Activated naive CD4-positive, alpha-beta T cell treated with anti-CD3 and anti-CD28 coated beads, Interleukin-2, amount 50 U/mL, for 16 hours (primary cell): ENCODE measurements at regions not wholly inside any gene's neighbourhood (a gene's known extent, or its start where the extent isn't known, plus 50 kb on each side); places are given as distances from the start of the nearest gene placed in this dataset.

Experiments used
- DNase-seq: peaks from one replicate; pipeline ENCODE4 v3.0.0-alpha.2; 2020

DNA sequence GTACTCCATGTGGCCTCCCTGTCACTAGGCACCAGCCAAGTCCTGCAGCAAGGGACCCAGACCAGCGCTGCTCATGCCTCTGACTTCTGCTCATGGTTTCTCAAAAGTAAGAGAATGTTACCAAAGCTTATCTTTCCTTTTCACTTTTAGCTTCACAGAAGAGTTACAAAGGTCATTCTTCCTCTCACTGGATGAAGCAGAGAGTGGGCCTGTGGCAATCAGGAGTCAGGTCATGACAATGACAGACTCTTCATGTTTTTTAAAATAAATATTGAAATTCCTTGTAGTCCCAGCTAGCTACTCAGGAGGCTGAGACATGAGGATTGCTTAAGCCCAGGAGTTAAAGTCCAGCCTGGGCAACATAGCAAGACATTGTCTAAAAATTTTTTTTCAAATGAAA is 126.1 kb downstream of the OSR1 start:
- DNase-seq: no peak

DNA sequence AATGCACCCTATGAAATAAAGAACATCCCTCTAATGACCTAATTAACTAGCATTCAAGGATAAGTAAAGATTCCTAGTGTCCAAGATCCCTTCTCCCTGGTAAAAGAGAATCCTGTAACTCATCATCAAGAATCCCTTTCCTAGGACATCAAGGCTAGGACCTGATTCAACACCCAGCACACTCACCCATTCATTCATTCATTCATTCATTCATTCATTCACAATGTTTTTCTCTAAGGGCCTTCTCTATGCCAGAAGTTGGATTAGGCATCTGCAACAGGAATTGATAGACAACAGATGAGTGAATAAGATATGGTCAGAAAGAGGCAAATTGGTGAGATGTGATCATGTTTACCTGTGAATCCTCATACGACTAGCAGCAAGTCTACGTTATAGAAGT is 126.8 kb downstream of the OSR1 start:
- no peak for DNase-seq

DNA sequence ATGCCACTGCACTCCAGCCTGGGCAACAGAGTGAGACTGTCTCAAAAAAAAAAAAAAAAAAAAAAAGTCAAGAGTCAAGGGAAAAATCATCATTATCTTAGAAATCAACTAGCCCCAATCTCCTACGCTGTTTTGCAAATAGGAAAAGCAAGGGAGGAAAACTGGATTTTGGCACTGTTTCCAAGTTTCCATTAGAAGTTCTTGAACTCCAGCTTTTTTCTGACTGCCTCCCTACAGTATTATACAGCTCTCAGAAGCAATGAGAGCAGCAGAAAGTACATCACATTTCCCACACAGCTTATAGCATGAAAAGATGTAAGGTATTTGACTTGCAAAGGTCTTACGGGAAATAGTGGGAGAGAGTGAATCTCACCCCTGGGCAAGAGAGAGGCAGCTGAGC is 127.8 kb downstream of the OSR1 start:
- DNase-seq: no peak

DNA sequence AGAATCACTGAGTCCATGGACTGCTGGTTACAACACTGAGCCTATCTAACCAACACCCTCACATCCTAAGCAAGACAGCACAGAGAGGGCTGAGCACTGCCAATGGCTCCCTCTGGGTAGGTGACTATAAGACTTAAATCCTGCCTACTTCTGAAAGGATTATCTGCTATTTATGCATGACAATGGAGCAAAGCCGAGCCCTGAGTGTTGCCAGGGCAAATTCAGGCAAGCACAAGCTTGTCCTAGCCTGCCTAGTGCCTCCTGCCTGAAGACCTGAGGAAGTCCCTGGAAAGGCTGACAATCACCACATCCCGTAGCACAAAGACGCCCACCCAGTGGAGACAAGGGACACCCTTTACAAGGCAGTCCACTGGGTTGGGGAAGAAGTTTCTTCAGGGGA is 129.7 kb downstream of the OSR1 start:
- no peak for DNase-seq

DNA sequence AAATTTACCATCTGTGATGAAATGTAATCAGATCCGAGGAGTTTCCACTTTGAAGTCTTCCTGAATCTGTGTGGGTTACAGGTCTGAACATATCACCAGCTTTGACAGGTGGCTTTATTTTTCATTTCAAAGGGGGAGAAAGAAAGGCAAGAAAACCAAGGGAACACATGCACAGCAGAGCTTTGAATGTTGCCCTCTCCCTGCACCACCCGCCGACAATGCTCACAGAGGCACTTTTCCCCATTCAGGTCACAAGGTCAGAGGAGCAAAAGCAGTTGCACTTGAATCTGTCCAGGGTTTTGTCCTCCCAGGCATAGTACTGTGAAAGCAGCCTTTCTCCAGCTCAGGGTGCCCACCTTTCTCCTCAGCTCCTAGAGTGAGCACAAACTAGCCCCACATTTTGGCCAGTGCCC is 130.2 kb downstream of the OSR1 start:
- DNase-seq: no peak

DNA sequence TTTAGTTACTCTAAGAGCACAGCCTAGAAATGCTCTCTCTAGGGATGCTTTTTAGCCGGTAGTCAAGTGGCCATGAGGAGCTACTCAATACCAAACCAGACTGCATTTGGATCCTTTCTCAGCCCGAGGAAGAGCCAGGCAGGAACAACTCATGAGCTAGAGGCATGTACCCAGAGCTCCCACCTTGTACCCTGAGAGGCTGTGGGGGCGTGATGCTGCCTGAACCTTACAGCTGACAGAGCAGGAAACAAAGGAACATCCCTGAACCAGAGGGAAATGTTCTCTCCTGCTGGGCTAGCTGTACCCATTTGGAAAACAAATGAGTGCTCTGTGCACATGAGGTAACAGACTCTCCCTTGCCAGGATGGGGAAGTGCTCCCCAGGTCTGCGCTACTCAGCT is 131.6 kb downstream of the OSR1 start:
- DNase-seq: no peak

DNA sequence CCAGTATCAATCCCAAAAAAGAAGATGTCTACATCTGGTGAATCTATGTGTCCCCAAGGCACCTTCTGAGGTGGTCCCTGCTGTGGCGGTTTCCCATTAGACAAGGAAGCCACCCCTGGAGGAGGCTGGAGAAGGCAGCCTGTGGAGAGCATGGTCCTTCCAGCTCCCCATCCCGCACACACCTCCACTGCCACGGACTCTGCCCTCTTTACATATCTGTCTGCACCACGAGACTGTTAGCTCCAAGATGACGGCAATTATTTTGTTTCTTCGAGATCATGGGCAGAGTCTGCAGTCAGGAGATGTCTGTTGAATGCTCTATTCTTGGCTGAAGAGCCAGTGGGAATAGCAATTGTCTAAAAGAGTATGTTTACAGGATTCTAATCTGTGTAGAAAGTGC is 132.0 kb downstream of the OSR1 start:
- no peak for DNase-seq

DNA sequence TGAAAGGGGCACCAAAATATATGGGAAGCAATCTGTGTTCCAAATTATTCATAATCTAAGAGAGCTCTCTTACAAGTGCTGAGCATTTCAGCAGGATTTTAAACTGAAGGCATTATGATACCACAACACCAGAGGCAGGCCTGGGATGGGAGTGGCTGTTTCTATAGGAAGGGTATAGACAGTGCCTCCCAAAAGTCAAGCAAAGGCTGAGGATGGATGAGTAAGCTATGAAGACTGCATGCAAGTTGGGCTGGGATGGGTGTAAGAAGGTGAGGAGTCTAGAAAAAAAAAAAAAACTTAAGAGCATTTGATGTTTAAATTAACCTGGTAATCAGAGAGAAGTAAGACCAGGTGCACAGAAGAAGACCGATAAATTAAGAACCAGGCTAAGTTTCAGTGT is 132.5 kb downstream of the OSR1 start:
- DNase-seq: no peak

DNA sequence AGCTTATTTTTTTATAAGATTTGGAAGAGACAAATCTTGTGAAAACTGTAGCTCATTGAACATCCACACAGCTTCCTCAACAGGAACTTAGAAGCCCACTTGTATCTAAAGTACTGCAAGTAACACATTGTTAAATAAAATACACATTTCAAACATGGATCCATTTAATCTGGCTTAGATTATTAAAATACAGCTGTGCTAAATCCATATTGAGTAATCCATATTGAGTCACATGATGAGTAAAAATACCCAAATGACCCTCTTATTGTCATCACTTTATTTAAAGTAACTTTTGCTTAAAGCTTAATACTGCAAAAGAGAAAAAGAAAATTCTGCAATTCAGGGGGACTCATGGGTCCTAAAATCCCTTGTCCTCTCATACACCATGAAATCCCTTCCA is 133.3 kb downstream of the OSR1 start:
- DNase-seq: no peak

DNA sequence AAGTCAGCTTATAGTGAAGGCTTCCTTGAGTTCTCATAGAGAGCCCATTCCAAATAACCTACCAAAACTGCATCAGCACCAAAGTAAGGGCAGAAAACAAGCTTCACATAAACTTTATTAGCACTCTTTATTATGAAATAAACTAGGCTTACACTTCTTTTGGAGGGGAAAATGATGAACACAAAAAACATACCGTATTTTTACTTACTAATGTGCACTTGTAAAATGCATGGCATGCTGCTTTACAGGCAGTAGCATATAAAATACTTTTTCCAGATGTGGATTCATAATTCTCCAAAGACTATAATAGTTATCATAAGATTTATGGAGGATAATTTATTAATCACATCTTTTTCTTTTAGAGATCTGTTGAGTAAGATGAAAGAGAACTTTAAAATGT is 133.9 kb downstream of the OSR1 start:
- DNase-seq: no peak

DNA sequence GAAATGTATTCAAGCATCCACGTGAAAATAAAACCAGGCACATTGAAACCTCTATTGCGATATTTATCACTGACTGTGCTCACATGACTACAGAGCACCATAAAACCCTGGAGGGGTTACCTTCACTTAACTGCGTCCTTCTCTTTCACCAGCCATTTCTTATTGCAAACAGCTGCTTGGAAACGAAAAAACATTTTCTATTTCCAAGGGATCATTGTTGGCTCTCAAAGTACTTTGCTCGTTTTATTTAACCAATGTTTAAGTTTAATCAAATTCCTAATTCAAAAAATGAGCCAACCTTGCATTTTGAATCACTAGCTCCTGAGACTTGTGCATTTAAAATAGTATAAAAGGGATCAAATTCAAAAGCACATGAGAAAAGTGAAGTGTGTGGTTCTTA is 134.4 kb downstream of the OSR1 start:
- DNase-seq: no peak

DNA sequence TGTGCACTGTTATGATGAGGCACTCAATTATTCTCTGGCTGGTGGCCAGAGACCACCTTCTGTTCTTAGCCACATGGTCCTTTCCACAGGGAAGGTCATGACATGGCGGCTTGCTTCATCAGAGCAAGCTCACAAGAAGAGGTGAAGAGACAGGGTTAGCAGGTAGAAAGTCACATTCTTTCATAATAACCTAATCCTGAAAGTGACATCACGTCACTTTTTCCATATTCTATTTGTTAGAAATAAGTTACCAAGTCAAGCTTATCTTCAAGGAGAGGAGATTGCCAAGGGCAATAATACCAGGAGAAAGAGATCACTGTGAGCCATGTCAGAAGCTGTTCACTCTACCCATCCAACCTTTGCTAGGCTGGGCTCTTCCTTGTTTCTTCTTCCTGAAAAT is 139.4 kb downstream of the OSR1 start:
- no peak for DNase-seq

DNA sequence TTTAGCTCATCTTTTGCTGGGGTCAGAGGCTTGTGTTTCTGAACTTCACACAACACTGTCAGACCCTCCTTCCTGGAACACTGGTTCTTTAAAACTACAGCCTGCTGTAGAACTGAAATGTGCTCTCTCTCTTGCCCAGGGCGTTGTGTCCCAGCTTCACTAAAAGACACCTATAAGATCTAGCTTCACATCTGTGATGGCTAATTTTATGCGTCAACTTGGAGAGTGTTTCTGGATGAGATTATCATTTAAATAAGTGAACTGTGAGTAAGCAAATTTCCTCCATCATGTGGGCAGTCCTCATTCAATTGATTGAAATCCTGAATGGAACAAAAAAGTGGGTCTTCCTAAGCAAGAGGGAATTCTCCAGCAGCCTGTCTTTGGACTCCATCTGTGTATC is 140.3 kb downstream of the OSR1 start:
- no peak for DNase-seq

DNA sequence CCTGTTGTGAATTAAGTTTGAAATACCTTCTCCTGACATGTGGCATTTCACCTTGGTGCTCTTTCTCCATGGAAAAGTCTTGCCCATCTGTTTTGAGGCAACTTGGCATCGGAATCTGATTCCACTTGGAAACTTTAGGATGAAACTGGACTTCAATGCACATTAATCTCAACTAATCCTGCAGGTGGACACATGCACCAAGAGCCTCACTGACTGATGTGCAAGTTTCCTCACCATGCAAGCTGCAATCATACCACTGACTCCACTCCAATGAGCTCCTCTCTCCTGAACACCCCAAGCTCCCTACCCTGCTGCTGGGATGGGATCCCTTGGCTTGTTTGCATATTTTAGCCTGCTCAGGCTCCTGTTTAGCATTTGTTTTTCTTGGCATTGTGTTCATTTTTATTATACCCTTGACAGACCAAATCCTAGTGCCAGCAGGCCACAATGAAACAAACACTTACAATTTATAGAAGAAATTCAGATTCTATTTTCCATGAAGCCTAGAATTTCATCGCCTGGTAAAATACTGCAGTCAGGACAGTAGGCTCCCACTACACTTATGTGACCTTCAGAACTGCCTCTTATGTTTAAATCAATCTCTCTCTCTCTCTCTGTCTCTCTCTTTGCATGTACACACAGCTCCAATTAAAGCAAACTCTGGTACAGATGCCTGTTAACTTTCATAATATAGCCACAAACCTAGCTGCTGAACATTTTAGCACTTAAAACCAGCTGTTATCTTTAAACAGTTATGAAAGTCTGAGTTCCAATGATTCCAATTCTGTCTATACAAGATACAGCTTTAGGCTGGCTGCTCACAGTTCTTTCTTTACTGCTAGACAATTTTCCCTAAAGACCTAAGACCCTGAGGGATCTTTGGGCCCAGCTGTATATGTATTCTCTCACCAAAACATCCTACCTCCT is 141.5 kb downstream of the OSR1 start:
- no peak for DNase-seq

DNA sequence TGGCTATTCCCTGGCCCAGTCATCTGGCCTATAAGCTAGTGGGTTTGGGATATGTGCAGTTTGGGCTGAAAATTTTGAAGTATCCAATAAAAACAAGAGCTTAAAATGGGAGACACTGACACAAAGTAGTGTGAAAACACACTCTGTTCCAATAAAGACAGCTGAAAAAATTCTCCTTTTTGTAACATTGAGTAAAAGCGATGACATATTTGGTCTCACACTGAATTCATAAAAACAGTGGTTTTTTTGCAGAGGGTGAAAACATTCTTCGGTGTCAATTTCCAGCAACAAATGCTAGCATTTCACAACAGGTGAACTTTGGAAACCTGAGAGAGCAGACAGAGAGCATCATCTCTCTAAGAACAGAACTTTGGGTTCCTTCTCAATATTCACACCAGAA is 142.2 kb downstream of the OSR1 start:
- no peak for DNase-seq

DNA sequence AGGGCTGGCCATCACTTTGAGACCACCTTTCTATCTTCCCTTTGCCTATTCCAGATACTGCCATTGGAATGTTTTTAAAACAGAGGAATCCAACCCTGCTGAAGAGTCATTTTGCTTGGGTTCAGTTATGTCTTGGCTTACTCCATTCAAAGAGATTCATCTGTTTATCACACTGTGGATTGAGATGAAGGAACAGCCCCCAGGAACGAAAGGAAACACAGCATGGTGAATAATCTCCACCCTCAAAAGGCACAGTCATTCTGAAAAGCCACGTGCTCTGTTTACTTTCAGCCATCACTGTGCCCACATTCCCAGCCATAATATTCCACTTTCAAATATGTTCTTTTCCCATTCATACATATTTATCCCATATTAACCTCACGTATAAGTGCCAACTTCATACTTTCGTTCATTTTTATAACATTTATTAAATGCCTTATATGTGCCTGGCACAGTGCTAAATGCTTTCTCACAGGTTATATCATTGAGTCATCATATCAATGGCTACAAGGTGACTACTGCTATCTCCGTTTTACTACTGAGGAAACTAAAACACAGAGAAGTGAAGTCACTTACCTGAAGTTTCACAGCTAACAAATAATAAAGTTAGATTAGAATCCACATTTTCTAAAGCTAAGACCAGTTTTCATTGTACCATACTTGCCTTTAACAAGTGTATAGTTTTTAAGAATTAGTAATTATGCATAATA is 143.6 kb downstream of the OSR1 start:
- no peak for DNase-seq

DNA sequence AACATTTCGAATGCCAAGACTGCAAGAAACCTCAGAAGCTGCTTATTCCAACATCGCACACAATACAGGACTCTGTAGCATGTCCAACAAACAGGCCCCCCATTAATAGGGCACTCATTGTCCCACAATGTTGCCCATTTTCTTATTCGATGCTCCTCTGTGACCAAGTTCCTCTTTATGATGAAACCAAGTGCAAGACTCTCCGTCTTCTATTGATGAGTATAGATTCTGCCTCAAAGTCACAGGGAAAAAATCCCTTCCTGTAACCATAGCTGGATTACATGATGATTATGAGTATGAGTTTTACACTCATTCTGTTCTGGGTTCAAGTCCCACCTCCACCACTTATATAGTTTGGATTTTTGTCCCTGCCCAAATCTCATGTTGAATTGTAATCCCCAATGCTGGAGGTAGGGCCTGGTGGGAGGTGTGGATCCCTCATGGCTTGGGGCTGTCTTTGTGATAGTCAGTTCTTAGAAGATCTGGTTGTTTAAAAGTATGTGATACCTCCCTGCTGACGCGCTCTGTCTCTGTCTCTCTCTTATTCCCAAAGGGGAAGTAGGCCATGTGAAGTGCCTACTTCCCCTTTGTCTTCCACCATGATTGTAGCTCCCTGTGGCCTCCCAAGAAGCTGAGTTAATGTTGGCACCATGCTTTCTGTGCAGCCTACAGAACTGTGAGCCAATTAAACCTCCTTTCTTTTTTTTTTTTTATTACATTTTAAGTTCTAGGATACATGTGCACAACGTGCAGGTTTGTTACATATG is 148.7 kb downstream of the OSR1 start:
- DNase-seq: no peak

DNA sequence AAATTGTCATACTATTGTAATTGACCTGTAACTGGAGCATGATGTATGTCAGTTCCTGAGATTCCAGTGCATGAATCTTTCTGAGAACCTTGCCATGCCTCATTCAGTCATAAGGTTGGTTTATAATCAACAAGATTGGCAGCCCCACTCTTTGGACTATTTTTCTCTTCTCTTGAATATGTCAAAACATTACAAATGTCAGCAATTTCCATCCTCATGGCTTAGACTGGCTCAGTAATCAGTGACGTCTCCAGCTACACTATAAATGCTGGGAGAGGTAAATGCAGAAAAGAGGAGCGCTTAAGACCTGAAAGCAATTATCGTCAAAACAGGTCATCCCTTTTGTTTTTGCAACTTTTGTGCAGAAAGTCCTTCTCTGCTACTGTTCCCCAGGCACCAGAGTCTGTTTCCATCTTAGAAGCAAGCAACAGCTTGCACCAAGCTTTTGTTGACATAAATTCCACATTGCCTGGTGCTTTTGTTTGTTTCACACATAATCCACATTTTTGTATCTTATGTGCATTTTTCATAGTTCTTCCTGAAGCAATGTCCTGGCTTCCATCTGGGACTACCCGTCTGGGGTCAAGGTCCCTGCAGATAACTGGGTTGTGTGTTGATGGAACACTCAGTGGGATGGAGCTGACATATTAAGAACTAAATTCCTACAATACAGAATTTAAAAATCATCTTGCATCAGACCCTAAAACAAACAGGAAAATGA is 149.8 kb downstream of the OSR1 start:
- no peak for DNase-seq

DNA sequence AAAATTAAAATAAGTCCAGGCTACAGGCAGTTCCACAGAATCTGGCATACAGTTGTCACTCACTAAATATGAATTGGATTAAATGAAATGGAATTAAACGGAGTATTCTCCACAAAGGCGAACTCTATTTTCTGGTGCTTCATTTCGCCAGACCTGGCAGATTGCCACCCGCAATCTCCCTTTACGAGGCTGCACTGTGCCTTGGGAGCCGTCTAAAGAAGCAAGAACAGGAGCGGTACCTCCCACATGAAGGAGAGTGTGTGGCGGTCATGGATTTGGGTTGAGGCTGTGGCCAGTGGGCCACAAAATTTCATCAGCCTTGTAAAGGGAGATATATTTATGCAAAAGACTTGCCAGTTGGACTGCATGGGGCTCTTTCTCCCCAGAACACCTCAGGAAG is 151.0 kb downstream of the OSR1 start:
- DNase-seq: no peak

DNA sequence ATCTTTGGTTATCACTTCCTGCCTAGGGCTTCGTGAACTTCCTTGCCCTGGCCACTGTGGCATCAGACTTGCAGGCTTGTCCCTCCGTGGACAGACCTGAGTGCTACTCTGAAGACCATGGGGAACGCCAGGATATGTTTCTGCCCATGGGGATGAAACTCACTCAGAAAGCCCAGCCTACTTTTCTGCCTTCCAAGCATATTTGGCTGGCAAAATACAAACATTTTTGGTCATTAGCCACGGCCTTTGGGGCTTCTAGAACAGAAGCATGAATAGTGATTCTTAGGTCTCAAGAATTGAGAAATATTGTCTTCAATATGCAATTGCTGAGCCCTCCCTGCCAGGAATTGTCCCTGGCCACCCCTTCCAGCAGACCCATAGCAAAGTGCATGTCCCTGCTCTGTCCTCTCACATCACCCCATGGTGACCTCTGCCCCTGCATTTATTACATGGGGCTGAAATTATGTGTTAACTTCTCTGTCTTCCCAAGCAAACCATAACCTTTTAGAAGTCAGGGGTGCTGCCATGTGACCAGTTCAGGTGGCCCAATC is 152.4 kb downstream of the OSR1 start:
- DNase-seq: no peak

DNA sequence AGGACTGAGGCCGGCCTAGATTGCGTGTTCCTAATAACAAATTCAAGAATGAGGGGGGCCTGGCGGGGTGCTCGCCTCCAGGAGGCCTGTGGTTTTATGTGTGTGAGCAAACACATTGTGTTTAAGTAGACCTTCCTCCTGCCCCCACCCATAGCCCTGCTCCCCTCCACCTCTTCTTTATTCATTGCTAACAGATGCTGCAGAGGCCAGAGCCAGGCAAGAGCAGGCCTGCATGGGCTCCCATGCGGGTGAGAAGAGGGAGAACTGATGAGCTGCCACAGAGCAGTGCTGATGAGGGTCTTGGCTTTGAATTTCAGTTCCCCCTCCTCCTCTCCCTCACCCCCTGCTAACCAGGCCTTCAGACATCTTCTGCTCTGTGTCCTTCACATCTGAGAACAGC is 154.6 kb downstream of the OSR1 start:
- DNase-seq: no peak

DNA sequence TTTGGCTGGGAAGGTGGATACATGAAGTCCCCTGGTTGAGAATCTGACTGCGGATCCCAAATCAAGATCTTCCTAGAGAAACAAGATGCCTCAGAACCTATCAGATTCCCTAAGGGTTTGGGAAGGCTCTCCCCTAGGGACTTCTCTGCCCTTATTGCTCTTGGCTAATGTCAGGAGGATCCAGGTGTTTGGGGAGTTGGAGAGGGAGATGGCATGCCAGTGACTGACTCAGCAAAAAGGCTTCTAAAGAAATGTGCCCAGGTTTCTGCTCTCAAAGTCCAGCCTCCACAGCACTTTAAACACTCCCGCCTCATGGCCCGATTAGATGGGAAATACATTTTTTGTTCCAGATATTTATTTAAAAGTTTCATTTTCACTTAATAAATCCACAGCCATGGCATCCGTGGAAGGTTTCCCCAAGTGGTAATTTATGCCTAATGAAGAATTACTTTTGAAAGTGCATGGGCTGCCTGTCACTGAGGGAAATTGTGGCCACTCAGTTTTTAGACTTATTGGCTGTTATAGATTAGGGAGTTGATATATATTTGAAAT is 156.4 kb downstream of the OSR1 start:
- no peak for DNase-seq
